B cell (primary cell): ENCODE measurements at regions not wholly inside any gene's neighbourhood (a gene's known extent, or its start where the extent isn't known, plus 50 kb on each side); places are given as distances from the start of the nearest gene placed in this dataset.

Experiments used
- ATAC-seq: fragments of 200-7000 bp; cut with Tn5 transposase; one replicate; pipeline ENCODE4 v1.10.0; 2021; ENCODE audit warnings: low read depth, mild to moderate bottlenecking, moderate number of reproducible peaks, moderate library complexity
- CTCF ChIA-PET: fragments of 350-600 bp; sonication (Branson Sonifier 250); formaldehyde crosslinking; loops from one replicate; lab custom pipeline; 2021; ENCODE audit warnings: antibody characterized with exemption, inconsistent platforms; lab: Charles Lee
- POLR2A ChIA-PET: fragments of 350-600 bp; sonication (Branson Sonifier 250); formaldehyde crosslinking; loops from one replicate; lab custom pipeline; 2021; ENCODE audit warnings: antibody characterized with exemption; lab: Charles Lee
- DNase-seq: peaks from one replicate; pipeline ENCODE4 v3.0.0; 2013
- H2AFZ ChIP-seq: 2 replicates; pipeline ENCODE4 v1.6.1; 2012; ENCODE audit warnings: mild to moderate bottlenecking, low read depth, low read length; ENCODE audit not compliant: insufficient read depth, poor library complexity, severe bottlenecking
- H3K27ac ChIP-seq, 2 donors: 1 replicate in 1 of 2; 2 replicates in 1 of 2; pipeline ENCODE4 v1.5.1; 2012 to 2013; ENCODE audit warnings: low read length in 2 of 2, mild to moderate bottlenecking in 2 of 2, moderate library complexity in 1 of 2
- H3K27me3 ChIP-seq, 4 experiments: fragments of 200-600 bp in 1 of 4; sonication (generic) in 1 of 4; replicated peaks in 1 of 4; 1 replicate in 2 of 4; 2 replicates in 2 of 4; pipeline versions ENCODE4 v1.6.1 to v1.7.0; 2013 to 2016; ENCODE audit warnings: low read length in 3 of 4, mild to moderate bottlenecking in 2 of 4, mixed read lengths in 1 of 4, moderate library complexity in 1 of 4; ENCODE audit not compliant: insufficient read depth in 4 of 4, control insufficient read depth in 3 of 4; ENCODE audit errors: control extremely low read depth in 1 of 4
- H3K36me3 ChIP-seq, 2 experiments: replicated peaks in 1 of 2; 1 replicate in 1 of 2; 2 replicates in 1 of 2; pipeline versions ENCODE4 v1.6.1 to v1.7.1; 2013; ENCODE audit warnings: low read length in 1 of 2; ENCODE audit not compliant: insufficient read depth in 2 of 2, control insufficient read depth in 1 of 2; ENCODE audit errors: control extremely low read depth in 1 of 2, extremely low read depth in 1 of 2
- H3K4me1 ChIP-seq, 2 donors: fragments of 200-600 bp in 1 of 2; sonication (generic) in 1 of 2; 1 replicate in 1 of 2; 2 replicates in 1 of 2; pipeline versions ENCODE4 v1.5.1 to v1.6.1; 2013 to 2017; ENCODE audit warnings: low read length in 2 of 2; ENCODE audit not compliant: control insufficient read depth in 2 of 2, insufficient read depth in 2 of 2
- H3K4me2 ChIP-seq: replicated peaks from 2 replicates; pipeline ENCODE3; 2012; ENCODE audit warnings: mild to moderate bottlenecking, low read depth, low read length; ENCODE audit not compliant: poor library complexity, severe bottlenecking
- H3K4me3 ChIP-seq, 5 experiments: fragments of 200-600 bp in 1 of 5; sonication (generic) in 1 of 5; 1 replicate in 3 of 5; 2 replicates in 2 of 5; pipeline versions ENCODE4 v1.5.1 to v1.7.0; 2011 to 2016; ENCODE audit warnings: low read length in 4 of 5, mild to moderate bottlenecking in 4 of 5, low read depth in 2 of 5, control low read depth in 1 of 5, moderate library complexity in 1 of 5; ENCODE audit not compliant: insufficient read depth in 1 of 5; ENCODE audit errors: control extremely low read depth in 1 of 5, extremely low read depth in 1 of 5
- H3K79me2 ChIP-seq: fragments of 200-600 bp; sonication (generic); one replicate; pipeline ENCODE4 v1.6.0; 2016; ENCODE audit warnings: low read length; ENCODE audit not compliant: control insufficient read depth, insufficient read depth
- H3K9ac ChIP-seq: fragments of 200-600 bp; sonication (generic); 2 replicates; pipeline ENCODE4 v1.6.1; 2017; ENCODE audit warnings: mild to moderate bottlenecking, low read length, moderate library complexity
- H3K9me3 ChIP-seq, 3 donors: one replicate each; pipeline versions ENCODE4 v1.6.1 to v1.7.1; 2013; ENCODE audit warnings: low read length in 2 of 3; ENCODE audit not compliant: control insufficient read depth in 2 of 3, insufficient read depth in 1 of 3; ENCODE audit errors: control extremely low read depth in 1 of 3
- H4K20me1 ChIP-seq: 2 replicates; pipeline ENCODE4 v1.6.0; 2012; ENCODE audit warnings: mild to moderate bottlenecking, low read length; ENCODE audit not compliant: insufficient read depth, control insufficient read depth, poor library complexity, severe bottlenecking
- H3K27ac Mint-ChIP-seq: one replicate; pipeline ENCODE4 v1.8.0; 2021; ENCODE audit warnings: mixed read lengths
- H3K27me3 Mint-ChIP-seq: one replicate; pipeline ENCODE4 v1.8.0; 2021; ENCODE audit warnings: mixed read lengths
- H3K4me1 Mint-ChIP-seq: one replicate; pipeline ENCODE4 v1.8.0; 2021; ENCODE audit warnings: mixed read lengths
- H3K4me3 Mint-ChIP-seq: one replicate; pipeline ENCODE4 v1.8.0; 2021; ENCODE audit warnings: mixed read lengths
- H3K9me3 Mint-ChIP-seq: one replicate; pipeline ENCODE4 v1.8.0; 2022; ENCODE audit warnings: mixed read lengths; ENCODE audit not compliant: insufficient read depth
- EZH2 ChIP-seq: IDR thresholded peaks from 2 replicates; pipeline ENCODE4 v1.6.1; 2012; ENCODE audit warnings: borderline replicate concordance, low read depth, mild to moderate bottlenecking, moderate library complexity, low read length; ENCODE audit not compliant: insufficient read depth, poor library complexity, severe bottlenecking
- WGBS: methylation state at CpG from one replicate; pipeline ENCODE4 v1.1.5; 2013; ENCODE audit warnings: missing lambda C conversion rate; ENCODE audit not compliant: insufficient coverage; 5-methylcytosine and 5-hydroxymethylcytosine counted together
- intact Hi-C: fragments of 100-400 bp; cut with micrococcal nuclease; formaldehyde crosslinking; loops from one replicate; pipeline ENCODE4 v1.10.0; 2022
- TF ChIP-seq, protein P1 (sequence below): fragments of 200-600 bp; IDR thresholded peaks from one replicate; pipeline ENCODE4 v1.8.0; 2022; ENCODE audit warnings: antibody characterized with exemption, mild to moderate bottlenecking

DNA sequence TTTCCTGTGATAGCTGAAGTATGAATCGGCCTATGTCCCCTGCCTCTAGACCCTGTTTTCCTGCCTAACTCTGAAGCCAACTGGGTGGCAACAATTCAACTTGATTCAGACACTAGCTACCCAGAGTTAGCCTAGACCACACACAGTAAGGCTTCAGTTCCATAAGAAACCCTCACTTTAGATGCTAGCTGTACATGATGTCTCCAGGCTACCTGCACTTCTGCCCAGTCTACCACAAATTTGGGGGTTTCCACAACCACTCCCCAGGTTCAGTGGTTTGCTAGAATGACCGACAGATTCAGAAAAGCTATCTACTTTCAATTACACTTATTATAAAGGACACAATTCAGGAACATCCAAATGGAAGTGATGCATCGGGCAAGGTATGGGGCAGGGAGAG lies 119.4 kb upstream of the VLDLR start:
- CTCF ChIA-PET: no interaction called here
- no peak overlapping the region for H3K27ac ChIP-seq
- H4K20me1 ChIP-seq: no peaks in the 10 kb centered on the region
- no peak overlapping the region for H3K4me2 ChIP-seq
- no peaks in the 10 kb centered on the region for H3K27me3 ChIP-seq
- no peak overlapping the region for H3K4me3 Mint-ChIP-seq
- no peaks in the 10 kb centered on the region for H3K36me3 ChIP-seq
- H3K9me3 Mint-ChIP-seq: no peaks in the 10 kb centered on the region
- H2AFZ ChIP-seq: no peak overlapping the region
- 100% methylated on average over 3 of the region's 3 CpGs for WGBS
- DNase-seq: no peak
- H3K4me1 ChIP-seq: no peaks in the 10 kb centered on the region
- no peak overlapping the region for H3K27ac Mint-ChIP-seq
- no peaks in the 10 kb centered on the region for H3K9me3 ChIP-seq
- ATAC-seq: no peak
- no peaks in the 10 kb centered on the region for H3K27me3 Mint-ChIP-seq
- no peaks in the 10 kb centered on the region for H3K79me2 ChIP-seq
- TF ChIP-seq, protein P1, sequence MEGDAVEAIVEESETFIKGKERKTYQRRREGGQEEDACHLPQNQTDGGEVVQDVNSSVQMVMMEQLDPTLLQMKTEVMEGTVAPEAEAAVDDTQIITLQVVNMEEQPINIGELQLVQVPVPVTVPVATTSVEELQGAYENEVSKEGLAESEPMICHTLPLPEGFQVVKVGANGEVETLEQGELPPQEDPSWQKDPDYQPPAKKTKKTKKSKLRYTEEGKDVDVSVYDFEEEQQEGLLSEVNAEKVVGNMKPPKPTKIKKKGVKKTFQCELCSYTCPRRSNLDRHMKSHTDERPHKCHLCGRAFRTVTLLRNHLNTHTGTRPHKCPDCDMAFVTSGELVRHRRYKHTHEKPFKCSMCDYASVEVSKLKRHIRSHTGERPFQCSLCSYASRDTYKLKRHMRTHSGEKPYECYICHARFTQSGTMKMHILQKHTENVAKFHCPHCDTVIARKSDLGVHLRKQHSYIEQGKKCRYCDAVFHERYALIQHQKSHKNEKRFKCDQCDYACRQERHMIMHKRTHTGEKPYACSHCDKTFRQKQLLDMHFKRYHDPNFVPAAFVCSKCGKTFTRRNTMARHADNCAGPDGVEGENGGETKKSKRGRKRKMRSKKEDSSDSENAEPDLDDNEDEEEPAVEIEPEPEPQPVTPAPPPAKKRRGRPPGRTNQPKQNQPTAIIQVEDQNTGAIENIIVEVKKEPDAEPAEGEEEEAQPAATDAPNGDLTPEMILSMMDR: no peak
- TF ChIP-seq EZH2: no peak
- POLR2A ChIA-PET: no interaction called here
- intact Hi-C loops: no loop called here
- no peak overlapping the region for H3K4me3 ChIP-seq
- no peaks in the 10 kb centered on the region for H3K4me1 Mint-ChIP-seq
- no peak overlapping the region for H3K9ac ChIP-seq

DNA sequence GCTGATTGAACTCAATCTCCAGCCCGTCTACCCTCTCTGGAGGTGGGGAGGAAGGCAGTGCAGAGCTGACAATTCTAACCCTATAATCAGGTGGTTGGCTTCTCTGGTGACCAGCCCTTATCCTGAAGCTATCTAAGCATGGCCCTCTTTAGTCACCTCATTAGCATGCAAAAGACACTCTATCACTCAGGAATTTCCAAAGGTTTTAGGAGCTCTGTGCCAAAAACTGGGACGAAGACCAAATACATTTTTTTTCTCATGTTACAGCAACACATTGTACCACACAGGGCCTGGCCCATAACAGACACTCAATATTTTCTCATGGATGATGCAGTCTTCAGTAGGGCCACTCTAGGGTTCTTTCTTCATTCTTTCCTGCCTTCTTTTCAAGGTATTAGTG lies 118.8 kb upstream of the VLDLR start:
- no peak overlapping the region for H3K4me2 ChIP-seq
- H2AFZ ChIP-seq: no peak overlapping the region
- no peak for ATAC-seq
- DNase-seq: no peak
- H3K4me1 ChIP-seq: no peaks in the 10 kb centered on the region
- POLR2A ChIA-PET: no interaction called here
- H3K9ac ChIP-seq: no peak overlapping the region
- TF ChIP-seq, protein P1: no peak
- no peak for TF ChIP-seq EZH2
- CTCF ChIA-PET: no interaction called here
- H4K20me1 ChIP-seq: no peaks in the 10 kb centered on the region
- H3K4me1 Mint-ChIP-seq: no peaks in the 10 kb centered on the region
- H3K9me3 ChIP-seq: no peaks in the 10 kb centered on the region
- H3K27ac Mint-ChIP-seq: no peak overlapping the region
- H3K27ac ChIP-seq: no peak overlapping the region
- H3K36me3 ChIP-seq: no peaks in the 10 kb centered on the region
- no peak overlapping the region for H3K4me3 Mint-ChIP-seq
- H3K79me2 ChIP-seq: no peaks in the 10 kb centered on the region
- H3K27me3 ChIP-seq: no peaks in the 10 kb centered on the region
- H3K9me3 Mint-ChIP-seq: no peaks in the 10 kb centered on the region
- intact Hi-C loops: no loop called here
- H3K27me3 Mint-ChIP-seq: no peaks in the 10 kb centered on the region
- H3K4me3 ChIP-seq: no peak overlapping the region
- 92% methylated on average over 1 of the region's 2 CpGs for WGBS
